ENCODE measurements at regions not wholly inside any gene's neighbourhood (a gene's known extent, or its start where the extent isn't known, plus 50 kb on each side); places are given as distances from the start of the nearest gene placed in this dataset.
"Not testable (repeated sequence)": the region's sequence is repeated elsewhere in the genome, so short reads cannot be mapped to it uniquely, and the experiment has no call there.

DNA sequence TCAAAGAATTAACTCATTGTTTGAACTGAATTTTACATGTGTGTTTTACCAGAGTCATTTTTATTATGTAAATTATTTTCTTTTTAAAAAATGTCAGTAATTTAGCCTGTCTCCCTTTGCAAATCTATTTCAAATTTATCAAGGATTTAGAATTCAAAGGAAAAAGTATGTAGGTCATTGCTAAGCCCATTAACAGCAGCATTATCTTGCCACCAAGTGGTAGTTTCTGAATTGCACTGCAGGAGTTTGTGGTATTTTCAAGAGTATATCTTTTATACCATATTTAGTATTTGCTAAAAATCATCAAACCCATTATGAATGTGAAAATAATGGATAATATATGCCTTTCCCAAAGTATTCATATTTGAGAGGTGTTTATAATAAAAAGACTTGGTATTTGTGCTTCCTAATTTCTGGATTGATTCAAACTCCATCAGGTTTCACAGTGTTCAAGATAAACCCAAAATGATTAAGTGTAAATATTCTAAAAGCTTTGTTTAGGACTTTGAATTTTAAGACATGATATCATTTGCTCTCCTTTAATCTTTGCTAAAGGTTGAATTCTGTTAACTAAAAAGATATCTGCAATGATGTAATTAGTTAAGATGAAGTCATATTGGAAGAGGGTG lies 711.4 kb downstream of the FSCB start:
- DNase-seq: peak; percentile 40

DNA sequence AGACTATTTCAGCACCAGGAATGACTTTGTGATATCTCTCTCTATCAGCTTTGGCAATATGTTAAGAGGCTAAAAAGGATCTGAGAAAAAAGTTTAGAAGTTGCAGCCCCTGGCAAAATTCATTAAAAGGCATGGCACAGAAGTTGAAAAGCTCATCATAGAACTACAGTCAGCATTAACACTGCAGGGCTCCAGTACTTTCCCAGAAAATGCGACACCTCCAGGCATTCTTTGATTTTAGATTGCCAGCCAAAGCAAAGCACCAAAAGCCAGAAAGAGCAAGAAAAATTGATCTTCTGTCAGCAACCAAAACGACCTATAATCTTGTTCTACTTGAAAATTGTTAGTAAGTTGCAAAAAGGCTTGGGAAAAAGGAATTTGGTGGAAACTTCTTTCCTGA lies 713.5 kb downstream of the FSCB start:
- no peak for DNase-seq

DNA sequence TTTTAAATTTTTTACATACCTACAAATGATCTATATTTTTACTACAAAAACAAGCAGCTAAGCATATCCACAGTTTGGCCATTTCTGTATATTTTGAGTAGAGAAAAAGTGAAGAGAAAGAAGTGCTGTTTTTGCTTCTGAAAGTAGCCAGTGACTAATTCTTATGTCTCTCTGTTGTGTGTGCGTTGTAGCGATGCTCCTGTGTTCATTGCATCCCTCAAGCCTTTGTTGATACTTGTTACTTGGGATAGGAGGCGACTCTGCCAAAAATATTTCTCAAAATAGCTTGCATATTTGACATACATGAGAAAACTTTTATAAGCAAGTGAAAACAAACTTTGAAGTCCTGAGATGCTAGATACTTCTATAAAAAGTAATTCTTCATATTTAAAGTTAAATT lies 714.1 kb downstream of the FSCB start:
- no peak for DNase-seq

DNA sequence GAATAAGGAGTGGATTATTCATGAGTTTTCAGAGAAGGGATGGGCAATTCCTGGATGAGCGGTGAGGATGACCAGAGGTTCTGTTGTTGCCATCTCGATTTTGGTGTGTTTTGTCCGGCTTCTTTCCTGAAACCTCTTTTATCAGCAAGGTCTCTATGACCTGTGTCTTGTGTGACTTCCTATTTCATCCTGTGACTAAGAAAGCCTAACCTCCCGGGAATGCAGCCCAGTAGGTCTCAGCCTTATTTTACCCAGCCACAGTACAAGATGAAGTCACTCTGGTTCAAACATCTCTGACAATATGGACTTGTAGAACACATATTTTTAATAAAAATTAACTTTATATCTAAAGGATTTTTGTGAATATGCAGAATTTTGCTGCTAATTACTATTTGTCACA lies 716.4 kb downstream of the FSCB start:
- no peak for DNase-seq

DNA sequence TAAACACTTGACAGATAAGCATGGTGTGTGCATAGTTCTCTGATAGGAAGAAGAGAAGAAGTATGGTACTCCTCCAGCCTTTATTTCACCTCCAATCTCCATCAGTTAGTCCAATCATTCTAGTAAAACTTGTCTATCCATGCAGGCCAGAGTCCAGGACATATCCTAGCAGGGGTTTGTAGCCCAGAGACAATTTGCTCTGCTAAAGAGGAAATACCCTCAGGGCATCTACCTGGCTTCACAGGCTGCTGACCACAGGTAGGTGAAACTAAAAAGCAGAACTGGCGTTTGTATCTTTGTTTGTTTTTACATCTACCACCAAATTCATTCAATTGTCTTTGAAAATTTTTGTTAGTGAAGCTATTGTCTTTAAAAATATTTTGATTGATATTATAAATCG lies 717.6 kb downstream of the FSCB start:
- peak; percentile 82 for DNase-seq

DNA sequence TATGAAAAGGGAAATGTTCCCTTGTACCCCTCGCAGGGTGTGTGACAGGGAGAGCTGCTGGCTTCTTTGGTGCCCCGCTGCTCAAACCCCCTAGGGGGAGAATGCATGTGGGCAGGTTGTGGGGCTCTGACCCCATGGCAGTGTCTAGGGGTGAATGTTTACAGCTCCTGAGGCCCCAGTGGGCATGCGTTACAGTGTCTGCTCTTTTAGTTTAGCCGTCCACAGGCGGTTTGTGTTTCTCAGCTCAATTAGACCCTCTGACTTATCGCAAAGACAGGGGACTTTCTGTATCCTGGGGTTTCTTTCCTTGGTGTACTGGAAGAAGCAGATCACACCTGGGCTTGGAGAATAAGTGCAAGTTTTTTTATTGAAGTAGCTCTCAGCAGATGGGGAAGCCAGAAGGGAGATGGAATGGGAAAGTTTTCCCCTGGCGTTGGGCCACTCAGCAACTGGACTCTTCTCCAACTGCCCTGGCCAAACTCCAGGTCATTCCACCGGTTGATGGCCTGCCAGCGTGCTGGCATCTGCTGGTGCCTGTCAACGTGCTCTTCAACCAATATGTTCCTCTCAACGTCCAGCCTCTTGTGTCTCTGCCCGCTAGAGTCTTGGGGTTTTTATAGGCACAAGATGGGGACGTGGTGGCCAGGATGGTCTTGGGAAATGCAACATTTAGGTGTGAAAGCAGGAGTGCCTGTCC lies 720.9 kb downstream of the FSCB start:
- no peak for DNase-seq

DNA sequence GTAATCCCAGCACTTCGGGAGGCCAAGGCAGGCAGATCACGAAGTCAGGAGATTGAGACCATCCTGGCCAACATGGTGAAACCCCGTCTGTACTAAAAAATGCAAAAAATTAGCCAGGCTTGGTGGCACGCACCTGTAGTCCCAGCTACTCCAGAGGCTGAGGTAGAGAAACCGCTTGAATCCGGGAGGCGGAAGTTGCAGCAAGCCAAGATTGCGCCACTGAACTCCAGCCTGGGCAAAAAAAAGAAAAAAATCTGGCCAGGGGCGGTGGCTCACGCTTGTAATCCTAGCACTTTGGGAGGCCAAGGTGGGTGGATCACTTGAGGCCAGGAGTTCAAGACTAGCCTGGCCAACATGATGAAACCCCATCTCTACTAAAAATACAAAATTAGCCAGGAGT lies 722.7 kb downstream of the FSCB start:
- not testable (repeated sequence) for DNase-seq

DNA sequence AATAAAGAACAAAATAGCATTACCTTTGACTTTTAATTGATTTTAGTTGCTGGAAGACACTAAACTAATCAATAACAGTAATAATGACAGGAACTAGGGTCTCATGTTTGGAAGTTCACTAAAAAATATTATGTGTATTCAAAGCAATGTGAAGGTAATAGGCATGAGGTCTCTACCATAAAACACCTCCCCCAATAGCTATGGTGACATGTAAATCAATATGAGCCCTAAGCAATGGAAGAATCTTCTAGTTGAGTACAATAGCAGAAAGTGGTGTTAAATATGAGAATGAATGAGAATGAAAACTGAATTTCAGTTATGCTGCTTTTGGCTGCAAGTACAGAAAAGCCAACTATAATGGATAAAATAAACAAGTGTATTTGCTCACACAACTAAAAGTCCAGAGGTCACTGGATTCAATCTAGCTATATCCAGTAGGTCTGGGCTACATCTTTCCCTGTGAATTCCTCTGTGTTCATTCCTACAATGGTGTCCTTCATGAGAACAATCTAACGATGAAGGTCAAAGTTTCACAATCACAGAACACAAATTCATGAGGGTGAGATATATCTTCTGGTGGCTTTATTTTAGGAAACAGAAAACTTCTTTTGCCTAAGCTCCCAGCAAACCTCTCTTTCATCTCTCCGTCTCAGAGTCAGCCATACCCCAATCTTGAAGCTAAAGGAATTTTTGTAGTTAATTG lies 728.0 kb downstream of the FSCB start:
- DNase-seq: no peak

DNA sequence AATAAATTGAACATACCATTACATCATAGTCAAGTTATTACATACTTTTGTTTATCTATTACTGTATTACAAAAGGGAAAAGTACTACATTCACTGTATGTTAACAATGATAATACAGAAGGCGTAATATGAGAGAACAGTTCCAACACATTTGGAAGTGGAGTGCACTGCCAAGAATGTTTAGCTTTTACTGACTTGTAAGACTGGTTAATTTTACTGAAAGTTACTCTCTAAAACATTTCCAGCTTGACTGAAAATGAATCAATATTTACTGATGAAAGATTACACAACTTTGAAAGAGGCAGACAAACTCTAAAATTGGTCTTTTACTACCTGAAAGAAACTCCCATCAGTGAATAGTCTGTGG lies 728.5 kb downstream of the FSCB start:
- DNase-seq: no peak

DNA sequence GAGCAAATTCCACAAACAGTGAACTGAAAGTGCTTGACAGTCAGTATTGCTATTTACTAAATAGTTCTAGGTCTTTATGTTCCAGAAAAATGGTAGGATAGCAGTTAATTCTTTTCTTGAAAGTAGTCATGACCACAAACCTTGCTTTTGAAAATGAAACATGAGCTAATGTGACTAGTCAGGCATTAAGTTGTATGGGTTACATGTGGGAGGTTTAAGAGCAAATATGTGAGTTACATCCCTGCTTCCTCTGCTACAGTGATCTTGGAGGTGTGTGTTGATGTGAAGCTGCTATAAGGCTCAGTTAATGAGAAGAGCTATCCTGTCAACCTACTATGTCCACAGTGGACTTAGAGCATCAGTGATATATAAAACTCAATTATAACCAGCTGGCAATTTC lies 741.6 kb downstream of the FSCB start:
- DNase-seq: no peak

DNA sequence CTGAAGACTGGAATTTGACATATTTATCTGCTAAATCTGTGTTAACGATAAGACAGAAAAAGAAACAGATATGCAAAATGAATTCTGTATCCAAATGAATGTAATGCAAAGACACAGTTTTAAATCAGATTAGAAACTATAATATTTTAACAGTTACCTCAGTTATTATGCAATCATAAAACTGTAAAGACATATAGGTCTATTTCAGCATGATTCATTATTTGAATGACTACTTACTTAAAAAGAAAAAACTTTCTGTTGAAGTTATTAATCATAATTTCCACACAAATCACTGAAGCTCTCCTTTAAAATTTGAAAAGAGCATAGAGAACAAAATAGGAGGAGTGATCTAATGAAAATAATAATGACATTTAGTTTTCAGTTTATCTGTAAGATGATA lies 742.6 kb downstream of the FSCB start:
- no peak for DNase-seq

DNA sequence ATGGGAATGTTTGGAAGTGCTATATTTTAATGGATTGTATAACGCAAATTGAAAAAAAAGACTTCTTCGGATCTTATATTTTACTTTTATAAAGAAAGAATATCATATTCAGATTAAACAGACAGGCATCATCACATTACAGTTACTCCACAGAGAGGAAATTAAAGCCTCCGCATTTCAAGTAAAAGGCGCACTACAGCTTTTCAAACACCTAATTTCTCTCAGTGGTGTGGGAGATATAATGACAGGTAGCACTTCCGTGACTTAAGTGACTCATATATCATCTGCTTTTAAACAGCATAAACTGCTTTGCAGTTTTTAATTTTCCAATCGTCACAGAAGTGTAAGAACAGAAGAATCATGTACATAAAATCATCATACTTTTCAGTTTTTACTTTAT lies 751.4 kb downstream of the FSCB start:
- no peak for DNase-seq

DNA sequence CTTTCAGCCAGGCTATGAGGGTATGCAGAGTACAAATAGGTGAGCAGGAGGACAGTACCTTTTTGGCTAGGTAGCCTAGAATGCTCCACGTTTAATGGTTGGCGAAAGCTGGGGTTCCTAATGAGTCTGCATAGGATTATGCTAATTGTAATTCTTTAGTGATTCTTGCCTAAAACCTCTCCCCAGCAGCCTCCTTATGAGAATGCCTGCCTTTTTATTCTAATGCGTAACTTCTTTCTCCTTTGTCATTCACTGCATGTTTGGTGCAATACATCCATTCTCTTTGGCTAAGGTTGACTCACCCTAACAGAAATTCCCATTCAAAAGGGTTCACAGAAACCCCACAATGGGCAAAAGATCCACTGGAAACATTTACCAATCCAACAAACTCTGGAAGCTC lies 752.2 kb downstream of the FSCB start:
- DNase-seq: no peak

DNA sequence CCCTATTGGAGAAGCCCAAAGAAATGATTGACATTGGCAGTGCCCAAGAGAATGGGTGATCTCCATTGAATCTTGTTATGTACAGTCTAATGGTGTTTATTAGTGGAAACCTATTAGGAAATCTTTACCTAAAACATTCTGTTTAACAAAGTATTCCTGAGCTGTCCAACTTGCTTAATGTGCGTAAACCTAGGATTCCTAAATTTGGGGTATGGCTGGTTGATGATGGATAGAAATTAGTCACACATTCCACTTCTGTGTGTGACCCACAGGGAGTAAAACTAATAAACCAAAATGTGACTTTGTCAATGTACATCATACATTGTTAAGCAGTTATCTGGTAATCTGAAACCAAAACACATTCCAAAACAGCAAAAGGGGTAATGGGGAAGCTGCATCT lies 761.3 kb downstream of the FSCB start:
- no peak for DNase-seq

DNA sequence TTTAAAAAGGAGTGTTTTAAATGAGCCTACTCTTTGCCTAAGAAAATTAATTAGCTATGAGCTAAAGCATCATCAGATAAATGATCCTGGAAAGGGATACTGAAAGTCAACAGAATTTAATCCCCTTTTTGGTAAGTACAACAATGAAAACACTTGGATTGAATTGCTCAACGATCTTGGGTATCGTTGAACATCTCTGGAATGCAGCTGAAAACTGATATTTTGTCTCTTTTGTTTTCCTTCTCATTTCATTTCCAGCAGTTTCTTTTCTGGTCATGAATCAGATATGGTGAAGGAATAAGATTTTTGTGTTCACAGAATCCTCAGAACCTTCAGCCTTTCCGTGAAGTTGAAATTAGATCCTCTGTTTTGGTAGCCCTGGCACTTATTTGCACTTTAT lies 771.2 kb downstream of the FSCB start:
- no peak for DNase-seq

DNA sequence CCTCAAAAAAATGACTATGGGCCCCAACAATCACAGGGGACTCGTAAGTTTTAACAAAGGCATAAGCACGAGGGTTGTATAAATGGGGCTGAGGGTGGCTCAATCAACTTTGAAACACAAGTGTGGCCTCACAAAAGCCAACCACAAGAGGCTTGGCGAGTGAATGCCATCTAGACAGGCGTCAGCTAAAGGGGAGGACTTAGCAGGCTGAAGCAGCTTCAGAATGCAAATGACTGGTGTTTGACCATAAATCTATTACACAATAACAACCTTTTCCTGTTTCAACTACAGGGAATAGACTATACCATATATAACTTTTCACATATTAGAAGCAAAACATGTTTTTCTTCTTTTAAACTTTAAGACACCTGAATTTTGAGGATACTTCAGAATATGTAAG lies 777.9 kb downstream of the FSCB start:
- DNase-seq: no peak

DNA sequence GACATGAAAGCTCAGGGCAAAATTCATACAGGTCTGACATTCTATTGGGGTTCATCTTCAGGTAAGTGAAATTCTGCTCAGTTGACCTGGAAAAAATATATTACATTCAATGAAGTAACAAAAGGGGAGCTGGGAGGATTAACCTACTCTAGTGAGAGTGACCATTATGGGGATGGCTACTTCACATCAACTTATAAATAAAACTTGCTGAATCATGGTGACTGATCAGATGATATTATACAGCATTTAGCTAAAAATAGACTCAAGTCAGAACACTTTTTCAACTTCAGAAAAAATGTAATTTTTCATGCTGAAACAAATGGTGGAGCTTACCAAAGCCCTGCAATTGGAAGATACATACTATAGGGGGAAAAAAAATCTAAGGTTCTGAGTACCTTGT lies 800.2 kb downstream of the FSCB start:
- DNase-seq: no peak

DNA sequence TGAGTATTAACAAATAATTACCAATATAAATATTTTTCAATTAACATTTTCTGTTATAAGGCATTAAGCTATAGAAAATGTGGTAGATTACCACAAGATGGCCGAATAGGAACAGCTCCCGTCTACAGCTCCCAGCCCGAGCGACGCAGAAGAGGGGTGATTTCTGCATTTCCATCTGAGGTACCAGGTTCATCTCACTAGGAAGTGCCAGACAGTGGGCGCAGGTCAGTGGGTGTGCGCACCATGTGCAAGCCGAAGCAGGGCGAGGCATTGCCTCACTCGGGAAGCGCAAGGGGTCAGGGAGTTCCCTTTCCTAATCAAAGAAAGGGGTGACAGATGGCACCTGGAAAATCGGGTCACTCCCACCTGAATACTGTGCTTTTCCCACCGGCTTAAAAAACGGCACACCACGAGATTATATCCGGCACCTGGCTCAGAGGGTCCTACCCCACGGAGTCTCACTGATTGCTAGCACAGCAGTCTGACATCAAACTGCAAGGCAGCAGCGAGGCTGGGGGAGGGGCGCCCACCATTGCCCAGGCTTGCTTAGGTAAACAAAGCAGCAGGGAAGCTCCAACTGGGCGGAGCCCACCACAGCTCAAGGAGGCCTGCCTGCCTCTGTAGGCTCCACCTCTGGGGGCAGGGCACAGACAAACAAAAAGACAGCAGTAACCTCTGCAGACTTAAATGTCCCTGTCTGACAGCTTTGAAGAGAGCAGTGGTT lies 808.4 kb downstream of the FSCB start:
- DNase-seq: not testable (repeated sequence)

DNA sequence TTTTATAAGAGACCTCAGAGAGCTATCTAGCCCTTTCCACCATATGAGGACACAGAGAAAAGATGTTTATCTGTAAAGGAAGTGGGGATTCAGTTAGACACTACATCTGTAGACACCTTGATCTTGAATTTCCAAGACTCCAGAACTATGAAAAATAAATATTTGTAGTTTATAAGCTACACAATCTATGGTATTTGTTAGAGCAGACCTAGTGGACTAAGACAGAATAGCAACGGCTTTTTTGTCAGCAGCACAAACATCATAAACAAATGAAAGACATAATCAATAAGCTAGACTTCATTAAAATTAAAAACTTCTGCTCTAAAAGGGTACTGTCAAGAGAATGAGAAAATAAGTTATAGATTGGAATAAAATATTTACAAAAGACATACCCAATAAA lies 810.1 kb downstream of the FSCB start:
- no peak for DNase-seq

DNA sequence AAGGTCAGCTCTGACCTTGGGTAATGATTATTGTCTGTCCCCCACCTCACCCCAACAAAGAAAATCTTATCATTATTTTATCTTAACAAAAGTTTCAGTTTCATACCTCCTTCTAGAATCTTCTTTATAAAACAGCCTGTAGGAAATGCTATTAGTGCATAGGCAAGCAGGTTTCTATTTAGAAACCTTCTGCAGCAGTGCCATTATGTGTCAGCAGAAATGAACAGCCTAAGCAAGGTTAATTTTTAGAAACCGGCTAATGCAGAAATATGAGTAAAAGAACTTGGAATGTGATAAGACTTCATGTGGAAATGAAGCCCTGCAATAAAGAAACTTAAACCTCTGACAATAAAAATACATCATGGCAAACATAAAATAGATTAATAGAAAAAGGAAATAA lies 814.4 kb downstream of the FSCB start:
- no peak for DNase-seq

DNA sequence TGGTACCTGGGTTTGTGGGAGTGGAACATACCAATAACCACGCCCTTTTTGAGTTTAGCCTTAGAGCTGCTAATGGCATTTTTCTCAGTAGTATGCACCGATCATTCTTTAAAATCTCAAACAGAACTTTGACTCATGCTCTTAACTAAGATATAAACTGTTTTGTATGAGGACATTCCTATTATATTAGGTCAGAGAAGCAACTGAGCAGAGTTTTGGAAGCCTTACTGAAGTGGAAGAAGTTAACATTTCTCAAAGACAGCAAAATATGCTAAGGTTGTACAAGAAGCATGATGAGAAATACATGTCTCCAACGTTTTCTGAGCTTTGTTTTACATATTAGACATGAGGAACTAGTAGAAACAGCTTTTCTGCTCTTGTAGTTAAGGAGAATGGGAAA lies 819.2 kb downstream of the FSCB start:
- DNase-seq: no peak

DNA sequence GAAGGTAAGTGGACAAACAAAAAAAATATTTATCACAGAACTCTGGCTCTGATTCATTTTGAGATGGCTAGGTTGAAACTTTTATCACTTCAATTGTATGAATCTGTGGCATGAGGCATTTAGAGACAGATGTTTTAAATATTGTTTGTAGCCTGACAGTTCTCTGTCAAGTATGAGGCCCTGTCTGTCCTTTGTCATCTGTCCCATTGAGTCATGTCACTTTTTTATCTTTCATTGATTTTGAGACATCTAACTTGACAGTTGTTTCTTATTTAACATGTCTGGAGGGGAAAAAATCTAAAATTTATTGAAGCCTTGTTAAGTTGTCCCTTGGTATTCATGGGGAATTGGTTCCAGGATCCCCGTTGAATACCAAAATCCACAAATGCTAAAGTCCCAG lies 829.5 kb downstream of the FSCB start:
- no peak for DNase-seq

DNA sequence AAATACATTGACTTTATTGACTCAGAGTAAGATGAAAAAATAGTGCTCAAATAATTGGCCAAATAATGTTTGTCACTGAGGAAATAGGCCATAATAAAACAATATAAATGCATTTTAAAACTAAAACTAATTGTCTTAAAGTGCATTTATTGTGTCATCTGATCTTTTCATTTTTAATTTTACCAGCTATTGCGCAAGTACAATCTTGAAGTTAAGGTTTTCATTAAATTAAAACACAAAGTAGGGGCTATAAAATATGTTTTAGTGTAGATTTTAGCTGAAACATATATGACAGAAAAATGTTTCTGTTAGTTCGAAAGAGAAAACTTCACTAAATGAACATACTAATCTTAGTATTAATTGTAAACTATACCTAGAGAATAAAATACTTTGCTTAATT lies 832.8 kb downstream of the FSCB start:
- DNase-seq: no peak
